ENCODE measurements at regions not wholly inside any gene's neighbourhood (a gene's known extent, or its start where the extent isn't known, plus 50 kb on each side); places are given as distances from the start of the nearest gene placed in this dataset.

- no peak for DNase-seq
These were observed 323.1 kb downstream of the TENT4A start for GRCh38 chr5:7036192-7036835.

DNA sequence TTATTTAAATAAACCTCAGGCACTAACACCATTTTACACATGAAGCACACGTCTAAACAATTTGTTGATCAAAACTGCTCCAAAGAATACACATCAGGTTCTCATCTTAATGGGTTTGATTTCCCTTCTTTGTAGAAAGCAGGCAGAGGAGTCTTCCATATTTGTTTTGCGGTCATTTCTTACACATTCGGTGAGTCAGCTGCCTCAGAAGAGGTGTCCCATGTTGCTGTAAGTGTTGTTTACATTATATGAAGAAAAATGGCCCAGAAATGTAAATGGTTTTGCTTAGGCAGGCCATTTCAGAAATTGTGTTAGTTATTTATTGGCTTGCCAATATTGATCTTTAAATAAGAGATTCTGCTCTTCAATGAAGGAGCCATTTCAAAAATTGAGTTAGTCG lies 325.8 kb downstream of the TENT4A start:
- no peak for DNase-seq

DNA sequence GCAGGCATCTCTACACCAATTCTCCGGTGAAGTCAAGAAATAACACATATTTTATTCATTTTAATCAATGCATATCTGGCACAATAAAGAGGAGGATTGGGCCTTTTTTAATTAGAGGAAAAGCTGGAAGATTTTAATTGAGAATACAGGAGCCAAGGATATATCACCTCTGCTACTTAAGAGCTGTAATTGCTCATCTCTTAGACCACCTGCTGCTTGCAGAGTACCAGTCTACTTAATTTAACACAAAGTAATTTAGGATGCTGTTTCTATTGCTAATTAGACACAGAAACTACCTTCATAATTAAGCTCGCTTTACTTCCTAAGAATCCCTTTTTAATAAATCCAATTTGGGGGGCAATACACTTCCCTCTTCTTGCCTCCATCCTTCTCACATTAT lies 326.9 kb downstream of the TENT4A start:
- peak; percentile 7 for DNase-seq

DNA sequence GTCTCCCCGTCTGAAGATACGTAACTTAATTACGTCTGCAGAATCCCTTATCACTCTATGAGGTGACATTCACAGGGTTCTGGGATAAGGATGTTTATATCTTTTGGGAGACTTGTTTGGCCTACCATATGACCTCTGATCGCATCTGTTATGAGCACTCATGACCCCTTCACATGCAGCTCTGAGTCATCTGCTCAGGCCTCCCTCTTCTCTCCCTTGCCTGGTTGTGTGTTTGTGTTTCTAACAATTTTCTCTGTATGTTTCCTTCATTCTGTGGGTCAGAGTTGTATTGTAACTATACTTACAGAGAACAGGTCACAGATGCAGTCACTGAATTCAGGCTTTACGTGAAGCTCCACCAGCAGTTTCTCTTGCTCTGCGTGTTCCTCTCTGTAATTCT lies 330.6 kb downstream of the TENT4A start:
- DNase-seq, result no peak

GRCh38 chr5:7047511-7048261 lies 334.5 kb downstream of the TENT4A start:
- no peak for DNase-seq

- no peak for DNase-seq
These were observed 337.8 kb downstream of the TENT4A start for GRCh38 chr5:7050986-7051385.

GRCh38 chr5:7053125-7053524 lies 339.9 kb downstream of the TENT4A start:
- no peak for DNase-seq

DNA sequence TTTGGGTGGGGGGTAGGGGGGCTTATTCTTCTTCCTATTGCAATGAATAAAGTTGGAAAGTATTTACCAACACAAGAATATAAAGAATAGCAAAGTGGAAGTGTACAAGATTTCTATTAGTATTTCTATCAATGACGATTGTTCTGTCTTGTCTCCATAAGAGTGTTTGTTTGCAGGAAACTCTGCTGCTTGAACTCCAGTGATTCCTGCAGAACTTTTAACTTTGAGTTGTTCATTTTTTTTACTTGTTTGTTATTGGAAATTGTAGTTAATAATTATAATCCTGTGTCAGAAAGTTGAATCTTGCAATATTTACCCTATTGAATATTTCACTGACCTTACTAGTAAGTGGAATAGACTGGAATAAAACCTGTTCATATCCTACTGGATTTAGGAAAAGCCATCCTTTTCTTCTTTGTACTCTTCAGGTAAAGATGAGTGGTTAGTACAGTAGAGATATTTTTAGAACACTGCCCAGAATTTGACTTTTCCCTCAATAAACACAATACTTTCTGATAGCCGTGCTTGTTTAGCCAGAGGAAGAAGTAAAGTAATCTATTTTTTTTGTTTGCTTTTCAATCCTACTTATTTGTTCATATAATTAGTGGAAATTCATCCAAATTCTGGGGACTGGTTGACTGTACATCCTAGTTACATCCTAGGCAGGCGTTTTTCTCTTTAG lies 340.4 kb downstream of the TENT4A start:
- DNase-seq, result no peak

DNA sequence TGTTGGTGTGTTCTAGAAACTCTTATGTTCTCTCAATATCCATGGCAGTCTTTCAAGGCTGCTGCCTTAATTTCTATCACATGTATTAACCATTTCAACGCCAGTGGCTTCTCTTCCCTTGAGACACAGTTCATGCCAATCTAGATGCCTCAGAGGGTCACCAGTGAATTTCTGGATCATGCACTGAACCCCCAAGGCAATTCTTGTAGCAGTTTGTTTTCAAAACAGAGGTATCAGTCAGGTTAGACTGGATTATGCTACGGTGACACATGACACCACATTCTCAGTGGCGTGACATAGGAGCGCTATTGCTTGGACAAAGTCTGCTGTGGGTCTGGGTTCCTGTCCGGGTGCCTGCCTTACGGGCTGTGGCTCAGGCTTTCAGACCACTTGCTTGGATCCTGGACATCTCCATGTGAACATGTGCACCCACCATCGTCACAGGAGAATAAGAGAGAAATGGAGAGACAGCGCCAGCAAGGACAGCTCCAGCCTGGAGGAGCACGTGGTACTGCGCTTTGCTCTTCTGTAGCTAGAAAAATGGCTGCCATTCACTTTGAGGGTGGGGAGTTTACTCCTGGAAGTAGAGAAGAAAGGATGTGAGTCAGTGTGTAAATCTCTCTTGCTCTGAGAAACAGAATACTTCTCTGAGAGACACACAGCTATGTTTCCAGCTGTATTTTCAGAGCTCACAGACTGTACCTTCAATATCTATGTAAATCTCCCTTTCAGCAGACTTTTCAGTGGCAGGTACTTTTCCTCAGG lies 329.3 kb upstream of the ADCY2 start:
- no peak for DNase-seq

GRCh38 chr5:7068156-7068555 lies 327.8 kb upstream of the ADCY2 start:
- DNase-seq, result no peak

DNA sequence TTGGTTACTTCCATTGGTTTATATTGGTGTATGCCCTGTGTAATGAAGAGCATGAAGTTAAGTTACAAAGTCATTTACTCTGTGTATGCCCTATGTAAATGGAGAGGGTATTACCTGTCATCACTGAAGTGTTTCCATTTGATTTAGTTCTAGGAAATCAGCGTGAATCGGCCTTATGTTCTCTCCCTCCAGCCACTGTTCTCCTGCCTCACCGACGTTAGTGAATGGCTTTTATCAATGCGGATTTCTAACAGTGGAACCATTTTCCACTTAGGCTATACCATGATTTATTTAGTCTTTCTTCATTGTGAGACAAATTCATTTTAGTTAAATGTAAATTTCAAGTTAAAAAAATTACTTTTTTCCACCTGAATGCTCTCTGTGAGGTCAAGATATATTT lies 327.0 kb upstream of the ADCY2 start:
- DNase-seq, result no peak

DNA sequence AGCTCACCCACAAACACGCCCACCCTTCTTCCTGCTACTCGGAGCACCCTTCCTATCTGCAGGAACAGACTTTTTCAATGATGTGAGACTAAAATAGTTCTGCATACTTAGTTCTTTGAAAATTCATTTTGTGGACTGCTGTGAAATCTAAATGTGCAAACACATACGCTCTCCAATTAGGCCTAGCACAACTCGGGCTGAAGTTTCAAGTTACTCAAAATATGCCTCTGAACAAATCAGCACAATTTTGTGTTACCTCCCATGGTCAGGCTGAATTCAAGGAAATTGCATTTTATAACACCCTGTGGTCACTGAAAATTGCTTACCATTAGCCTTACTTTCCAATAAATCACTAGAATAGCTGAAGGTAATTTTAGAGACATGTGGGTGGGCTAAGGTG lies 323.8 kb upstream of the ADCY2 start:
- no peak for DNase-seq

DNA sequence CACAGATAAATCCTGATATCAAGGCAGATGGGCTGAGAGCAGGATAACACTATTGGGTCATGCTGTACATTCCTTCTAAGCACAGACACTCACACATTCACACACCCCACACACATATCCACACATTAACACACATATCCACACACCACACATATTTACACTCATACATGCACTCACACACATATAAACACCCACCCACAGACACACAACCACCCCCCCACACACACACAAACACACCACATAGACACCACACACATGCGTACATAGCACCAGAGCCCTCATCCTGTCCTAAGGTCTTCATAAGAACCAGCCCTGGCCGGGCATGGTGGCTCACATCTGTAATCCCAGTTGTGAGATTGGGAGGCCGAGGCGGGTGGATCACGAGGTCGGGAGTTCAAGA lies 322.3 kb upstream of the ADCY2 start:
- DNase-seq, result no peak

DNA sequence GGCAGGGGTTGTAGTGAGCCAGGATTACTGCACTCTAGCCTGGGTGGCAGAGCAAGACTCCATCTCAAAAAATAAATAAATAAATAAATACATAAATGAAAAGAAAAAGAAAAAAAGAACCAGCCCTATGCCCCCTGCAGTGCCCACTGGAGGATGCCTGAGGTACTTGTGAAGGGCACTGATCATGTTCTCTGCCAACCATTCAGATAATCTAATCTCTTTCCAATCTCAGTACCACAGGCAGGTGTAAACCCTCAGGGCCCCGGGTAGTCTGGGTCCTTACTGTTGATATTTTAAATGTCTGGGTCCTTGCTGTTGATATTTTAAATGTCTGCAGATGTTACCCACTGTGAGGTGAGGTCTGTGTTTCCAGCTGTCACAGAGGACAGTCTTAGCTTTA lies 321.8 kb upstream of the ADCY2 start:
- no peak for DNase-seq

GRCh38 chr5:7075470-7075869 lies 320.5 kb upstream of the ADCY2 start:
- no peak for DNase-seq

DNA sequence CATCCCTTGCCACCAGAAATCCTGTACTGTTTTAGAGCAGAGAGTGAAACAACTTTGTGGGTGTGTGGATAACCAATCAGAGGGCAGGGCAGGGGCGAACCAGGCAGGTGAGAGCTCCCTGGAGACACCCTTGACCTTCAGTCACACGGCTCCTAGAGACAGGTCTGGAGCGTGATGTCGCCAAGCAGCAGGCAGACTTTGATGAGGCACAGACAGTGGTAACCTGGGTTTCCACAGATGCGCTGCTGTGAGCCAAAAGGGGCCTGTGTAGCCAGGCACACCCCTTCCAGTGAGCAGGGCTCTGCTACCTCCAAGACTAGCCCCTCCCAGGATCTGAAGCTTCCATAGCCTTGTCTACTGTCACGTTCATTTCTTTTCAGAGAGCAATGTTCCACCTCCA lies 317.8 kb upstream of the ADCY2 start:
- DNase-seq, result no peak

DNA sequence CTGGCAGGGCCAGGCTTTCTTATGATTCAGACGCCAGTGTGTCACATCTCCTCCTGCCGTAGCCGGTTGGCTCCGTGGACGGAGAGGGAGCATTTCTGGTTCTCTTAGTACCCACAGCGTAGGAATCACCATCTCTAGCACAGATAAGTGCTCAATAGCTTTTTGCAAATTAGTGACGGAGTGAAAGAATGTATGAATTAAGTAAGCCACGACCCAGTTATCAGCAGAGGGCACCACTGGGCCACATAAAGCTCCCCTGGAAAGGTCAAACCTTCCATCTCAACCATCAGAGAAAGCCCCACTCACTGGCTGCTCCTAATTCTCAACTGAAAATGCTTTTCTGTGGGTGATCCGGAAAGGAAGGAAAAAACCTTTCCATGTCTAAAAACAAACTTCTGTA lies 317.0 kb upstream of the ADCY2 start:
- peak; percentile 64 for DNase-seq

DNA sequence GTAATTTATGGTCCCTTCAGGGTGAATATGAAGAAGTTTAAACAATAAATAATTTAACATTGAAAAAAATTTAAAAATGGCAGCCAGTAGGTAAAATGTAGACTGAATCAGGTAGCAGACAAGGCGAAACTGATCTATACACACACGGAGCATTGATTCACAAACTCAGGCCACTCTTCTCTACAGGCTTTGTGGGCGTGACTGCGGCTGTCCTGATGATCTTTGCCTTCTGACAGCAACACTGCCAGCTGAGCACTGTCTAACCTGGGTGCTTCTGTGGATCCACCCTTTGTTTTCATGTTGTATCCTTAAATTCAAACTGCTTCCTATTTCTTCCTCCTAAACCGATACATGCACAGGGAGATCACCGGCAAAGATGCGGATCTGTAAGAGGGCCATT lies 315.4 kb upstream of the ADCY2 start:
- no peak for DNase-seq

GRCh38 chr5:7087719-7088297 lies 308.1 kb upstream of the ADCY2 start:
- DNase-seq, result no peak

GRCh38 chr5:7088849-7089248 lies 307.1 kb upstream of the ADCY2 start:
- DNase-seq, result peak; percentile 13

DNA sequence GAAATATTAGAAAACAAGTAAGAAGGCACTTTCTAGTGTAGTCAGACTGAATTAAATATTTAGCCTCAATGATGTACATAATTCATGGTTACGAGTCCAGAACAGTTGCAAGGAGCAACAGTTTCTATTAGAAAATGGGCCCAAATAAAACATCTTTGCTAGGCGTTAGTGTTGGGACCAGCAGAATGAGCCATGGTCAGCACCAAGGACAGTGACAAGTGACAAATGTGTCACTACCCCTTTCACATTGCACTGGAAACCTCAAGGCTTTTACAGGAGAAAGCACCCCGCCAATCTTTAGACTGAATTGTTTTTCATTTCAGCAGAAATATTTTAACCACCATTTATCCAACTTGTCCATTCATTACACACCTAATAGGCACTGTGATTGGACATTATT lies 301.3 kb upstream of the ADCY2 start:
- DNase-seq, result no peak

- no peak for DNase-seq
These were observed 299.6 kb upstream of the ADCY2 start for GRCh38 chr5:7096294-7096693.

DNA sequence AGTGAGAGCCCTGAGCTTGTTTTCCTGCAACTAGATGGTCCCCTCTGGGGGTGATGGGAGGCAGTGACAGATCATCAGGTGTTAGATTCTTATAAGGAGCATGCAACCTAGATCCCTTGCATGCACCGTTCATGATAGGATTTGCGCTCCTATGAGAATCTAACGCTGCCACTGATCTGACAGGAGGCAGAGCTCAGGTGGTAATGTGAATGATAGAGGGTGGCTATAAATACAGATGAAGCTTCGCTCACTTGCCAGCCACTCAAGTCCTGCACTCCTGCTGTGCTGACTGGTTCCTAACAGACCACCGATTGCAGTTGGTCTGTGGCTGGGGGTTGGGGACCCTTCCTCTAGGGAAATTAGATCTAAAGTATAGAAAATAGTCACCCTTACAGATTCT lies 290.6 kb upstream of the ADCY2 start:
- DNase-seq, result no peak

Measured in NCI-H1105 treated with DMSO at 0.1 percent for 48 hours (cell line).